GM18870 (cell line): ENCODE measurements at regions not wholly inside any gene's neighbourhood (a gene's known extent, or its start where the extent isn't known, plus 50 kb on each side); places are given as distances from the start of the nearest gene placed in this dataset.
"Not testable (repeated sequence)": the region's sequence is repeated elsewhere in the genome, so short reads cannot be mapped to it uniquely, and the experiment has no call there.

ENCODE experiments used
- ATAC-seq: cut with Tn5 transposase; IDR thresholded peaks from one replicate; pipeline ENCODE4 v1.9.1; 2021; ENCODE audit warnings: moderate library complexity; ENCODE audit not compliant: unreplicated experiment

DNA sequence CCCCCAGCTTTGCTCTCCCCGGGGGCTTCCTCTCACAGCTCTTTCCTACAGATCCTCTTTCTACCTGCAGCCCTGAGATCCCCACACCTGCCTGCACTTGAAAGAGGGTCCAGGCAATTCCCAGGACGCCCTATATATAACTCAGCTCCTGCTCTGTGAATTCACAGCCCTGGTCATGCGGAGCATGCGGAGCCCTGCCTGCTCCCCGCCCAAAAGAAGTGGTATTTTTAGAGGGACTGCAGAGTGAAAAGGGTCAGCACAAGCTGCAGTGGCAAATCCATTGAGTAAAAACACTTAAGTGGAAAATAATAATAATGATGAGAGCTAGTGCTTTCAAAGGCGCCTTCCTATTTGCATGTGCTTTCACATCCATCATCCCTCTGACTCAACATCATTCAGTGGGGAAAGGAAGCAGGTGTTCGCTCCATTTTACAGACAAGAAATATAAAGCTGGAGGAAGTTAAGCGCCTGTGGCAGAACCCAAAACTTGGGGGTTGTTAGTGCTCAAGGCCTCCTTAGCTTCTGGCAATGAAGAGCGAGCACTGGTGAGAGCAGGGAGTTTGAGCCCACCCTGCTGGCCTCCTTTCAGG is 76.3 kb upstream of the LIPC start:
- ATAC-seq: no peak

DNA sequence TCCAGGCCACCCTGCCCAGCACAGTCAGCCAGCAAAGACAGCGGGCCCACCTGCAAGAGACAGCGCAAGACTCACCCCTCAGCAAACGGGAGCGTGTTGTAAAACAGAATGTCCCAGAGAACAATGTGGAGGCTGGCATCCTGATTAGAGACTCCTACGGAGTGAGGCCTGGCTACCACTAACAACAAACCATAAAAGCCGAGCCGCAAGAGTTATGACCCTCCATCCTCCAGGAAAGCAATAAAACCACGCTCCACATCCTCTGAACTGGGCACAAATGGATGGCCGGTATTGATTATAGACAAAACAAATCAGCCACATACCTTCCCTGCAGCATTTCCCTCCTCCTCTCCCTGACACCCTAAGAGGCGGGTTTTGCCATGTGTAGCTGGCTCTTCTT is 75.8 kb upstream of the LIPC start:
- no peak for ATAC-seq

DNA sequence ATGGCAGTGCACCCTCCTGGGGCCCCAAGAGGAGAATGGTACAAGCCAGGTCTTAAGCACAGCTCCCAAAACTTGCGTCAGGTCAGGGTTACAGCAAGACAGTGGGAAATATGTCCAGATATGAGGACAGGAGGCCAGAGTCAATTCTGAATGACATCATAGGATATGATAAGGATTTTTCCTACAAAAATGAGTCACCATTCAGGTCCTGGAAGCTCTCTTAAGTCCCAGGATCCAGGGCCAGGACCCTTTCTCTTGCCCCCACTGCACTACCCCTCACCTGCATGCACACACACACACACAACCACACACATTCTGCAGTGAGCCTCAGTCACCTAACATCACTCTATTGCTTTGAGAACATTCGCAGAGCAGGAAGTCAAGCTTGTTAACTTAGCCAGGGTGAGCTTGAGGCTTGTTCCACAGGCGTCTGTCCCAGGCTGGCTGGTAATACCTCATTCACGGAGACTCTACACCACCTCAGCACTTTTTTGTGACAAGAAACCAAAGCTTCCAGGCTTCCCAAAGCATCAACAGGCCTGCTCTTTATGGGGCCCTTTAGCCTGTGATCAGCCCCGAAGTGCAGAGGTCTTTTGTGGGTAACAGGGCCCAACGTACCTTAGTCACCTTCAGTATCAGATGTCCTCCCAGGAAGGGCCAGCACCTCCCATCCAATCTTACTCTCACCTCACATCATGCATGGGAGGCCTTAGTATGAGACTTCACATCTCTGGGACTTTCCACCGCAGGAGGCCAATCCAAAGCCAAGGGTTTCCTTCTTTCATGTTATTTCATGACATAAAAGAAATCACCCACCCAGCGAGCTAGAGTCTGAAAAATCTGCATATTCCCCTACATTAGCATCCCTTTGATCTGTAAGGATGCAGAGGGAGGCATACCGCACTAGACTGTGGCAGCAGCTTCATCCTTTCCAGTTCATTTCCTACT is 74.0 kb upstream of the LIPC start:
- no peak for ATAC-seq

DNA sequence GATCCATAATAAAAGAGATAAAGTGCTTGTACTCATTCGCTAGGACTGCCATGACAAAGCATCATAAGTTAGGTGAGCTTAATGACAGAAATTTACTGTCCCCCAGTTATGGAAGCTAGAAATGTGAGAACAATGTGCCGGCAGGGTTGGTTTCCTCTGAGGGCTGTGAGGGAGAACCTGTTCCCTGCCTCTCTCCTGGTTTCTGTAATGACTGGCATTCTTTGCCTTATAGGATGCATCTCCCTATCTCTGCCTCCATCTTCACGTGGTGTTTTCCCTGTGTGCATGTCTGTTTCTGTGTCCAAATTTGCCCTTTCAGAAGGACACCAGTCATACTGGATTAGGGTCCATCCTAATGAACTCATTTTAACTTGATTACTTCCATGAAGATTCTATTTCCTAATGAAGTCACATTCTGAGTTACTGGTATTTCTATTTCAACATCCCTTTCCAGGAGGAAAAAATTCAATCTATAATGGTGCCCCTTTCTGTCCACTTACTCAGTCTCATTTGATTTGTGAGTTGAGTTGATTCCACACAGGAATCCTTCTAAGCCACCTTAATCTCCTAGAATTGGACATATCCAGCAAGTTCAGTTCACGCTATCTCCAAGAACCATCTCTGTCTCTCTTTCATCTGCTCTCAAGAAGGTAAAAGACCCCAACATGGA is 71.2 kb upstream of the LIPC start:
- ATAC-seq: no peak

DNA sequence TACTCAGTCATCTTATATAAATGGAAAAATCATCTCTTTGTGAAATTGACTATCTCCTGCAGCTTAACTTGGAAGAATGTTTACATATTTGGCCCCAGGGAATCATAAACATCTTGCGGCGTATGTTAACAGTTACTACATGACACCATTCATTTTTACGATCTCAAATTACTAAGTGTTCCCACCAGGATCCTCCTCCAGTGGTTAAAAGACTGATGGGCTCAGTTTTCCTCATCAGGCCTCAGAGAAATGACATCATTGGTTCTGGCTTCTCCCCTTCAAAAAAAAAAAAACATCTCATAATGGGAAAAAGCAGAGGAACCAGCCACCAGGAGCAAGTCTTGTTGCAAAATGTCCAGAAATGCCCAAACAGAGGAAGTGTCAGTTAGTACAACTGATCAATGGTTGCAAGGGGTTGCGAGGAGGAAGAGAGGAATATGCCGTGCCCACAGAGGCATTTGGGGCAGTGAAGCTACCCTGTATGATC is 70.5 kb upstream of the LIPC start:
- ATAC-seq: no peak

DNA sequence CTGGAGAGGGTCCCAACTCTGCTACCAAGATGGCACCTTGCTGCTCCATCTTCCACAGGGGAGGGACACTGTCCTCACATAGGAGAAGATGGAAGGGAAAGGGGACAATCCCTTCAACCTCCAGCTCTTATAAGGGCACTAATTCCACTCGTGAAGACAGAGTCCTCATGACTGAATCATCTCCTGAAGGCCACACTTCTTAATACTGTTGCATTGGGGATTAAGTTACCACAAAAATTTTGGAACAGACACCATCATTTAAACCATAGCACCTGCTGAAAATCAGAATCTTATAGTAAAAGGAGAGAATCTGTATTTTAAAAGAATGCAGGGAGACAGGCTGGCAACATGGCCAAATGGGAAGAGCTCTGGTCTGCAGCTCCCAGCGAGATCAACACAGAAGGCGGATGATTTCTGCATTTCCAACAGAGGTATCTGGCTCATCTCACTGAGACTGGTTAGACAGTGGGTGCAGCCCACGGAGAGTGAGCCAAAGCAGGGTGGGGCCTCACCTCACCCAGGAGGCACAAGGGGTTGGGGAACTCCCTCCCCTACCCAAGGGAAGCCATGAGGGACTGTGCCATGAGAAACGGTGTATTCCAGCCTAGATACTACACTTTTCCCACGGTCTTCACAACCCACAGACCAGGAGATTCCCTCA is 69.4 kb upstream of the LIPC start:
- no peak for ATAC-seq

DNA sequence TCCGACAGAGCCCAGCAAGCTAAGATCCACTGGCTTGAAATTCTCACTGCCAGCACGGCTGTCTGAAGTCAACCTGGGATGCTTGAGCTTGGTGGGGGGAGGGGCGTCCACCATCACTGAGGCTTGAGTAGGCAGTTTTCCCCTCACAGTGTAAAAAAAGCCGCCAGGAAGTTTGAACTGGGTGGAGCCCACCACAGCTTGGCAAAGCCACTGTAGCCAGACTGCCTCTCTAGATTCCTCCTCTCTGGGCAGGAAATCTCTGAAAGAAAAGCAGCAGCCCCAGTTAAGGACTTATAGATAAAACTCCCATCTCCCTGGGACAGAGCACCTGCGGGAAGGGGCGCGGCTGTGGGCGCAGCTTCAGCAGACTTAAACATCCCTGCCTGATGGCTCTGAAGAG is 68.7 kb upstream of the LIPC start:
- not testable (repeated sequence) for ATAC-seq

DNA sequence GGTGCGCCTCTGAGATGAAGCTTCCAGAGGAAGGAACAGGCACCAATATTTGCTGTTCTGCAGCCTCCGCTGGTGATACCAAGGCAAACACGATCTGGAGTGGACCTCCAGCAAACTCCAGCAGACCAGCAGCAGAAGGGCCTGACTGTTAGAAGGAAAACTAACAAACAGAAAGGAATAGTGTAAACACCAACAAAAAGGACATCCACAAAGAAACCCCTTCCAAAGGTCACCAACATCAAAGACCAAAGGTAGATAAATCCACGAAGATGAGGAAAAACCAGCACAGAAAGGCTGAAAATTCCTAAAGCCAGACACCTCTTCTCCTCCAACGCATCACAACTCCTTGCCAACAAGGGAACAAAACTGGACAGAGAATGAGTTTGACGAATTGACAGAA is 68.1 kb upstream of the LIPC start:
- not testable (repeated sequence) for ATAC-seq

DNA sequence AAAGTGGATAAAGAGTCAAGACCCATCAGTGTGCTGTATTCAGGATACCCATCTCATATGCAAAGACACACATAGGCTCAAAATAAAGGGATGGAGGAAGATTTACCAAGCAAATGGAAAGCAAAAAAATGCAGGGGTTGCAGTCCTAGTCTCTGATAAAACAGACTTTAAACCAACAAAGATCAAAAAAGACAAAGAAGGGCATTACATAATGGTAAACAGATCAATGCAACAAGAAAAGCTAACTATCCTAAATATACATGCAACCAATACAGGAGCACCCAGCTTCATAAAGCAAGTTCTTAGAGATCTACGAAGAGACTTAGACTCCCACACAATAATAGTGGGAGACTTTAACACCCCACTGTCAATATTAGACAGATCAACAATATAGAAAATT is 66.7 kb upstream of the LIPC start:
- not testable (repeated sequence) for ATAC-seq

DNA sequence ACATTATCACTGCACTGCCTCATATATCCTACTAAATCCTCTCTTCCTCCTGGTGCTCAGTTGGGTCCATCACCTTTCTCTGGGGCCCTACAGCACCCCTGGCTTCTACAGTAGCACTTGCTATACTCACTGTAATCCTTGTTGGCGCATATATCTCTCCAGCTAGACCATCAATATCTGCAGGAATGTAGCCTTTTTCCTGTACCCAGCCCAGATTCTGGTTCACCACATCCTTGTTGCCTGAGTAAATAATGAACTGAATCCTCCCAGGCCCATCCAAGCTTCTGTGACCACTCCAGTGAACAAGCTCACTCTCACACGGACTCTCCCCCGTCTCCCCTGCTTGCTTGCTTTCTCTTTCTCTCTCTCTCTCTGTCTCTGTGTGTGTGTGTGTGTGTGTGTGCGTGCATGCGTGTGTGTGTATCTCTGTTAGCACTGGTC is 62.5 kb upstream of the LIPC start:
- no peak for ATAC-seq

DNA sequence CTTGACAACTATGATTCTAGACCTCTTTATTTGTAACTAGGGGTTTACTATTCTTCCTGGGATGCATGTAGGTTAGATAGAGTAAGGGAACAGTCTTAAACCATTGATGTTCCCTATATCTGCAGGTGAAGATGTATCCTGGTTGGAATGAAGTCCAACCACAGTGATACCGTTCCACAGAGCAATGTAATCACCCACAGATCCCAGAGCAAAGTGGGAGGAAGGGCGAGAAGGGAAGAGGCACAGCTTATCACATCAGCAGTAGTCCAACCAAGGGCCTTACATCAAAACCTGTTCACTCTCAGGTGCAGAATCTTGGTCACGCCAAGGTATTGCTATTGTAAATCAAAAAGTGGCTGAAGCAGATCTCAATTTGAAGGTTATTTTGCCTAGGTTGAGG is 61.8 kb upstream of the LIPC start:
- no peak for ATAC-seq

DNA sequence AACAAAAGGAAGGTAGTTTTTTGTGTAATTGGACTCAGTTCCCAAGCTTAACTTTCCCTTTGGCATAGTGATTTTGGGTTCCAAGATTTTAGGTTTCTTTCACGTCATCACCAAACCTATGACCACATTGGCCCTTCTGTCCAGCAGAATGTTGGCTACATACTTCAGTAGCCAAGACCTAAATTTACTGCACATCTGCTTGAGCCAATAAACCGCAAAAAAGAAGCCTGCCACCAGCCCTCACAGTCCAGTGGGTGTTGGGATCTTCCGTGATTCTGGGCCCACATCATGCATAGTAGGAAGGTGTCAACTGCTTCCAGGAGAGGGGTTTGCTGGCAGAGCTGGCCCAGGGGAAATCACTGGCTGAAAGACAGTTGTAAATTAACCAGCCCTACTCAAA is 57.6 kb upstream of the LIPC start:
- no peak for ATAC-seq

DNA sequence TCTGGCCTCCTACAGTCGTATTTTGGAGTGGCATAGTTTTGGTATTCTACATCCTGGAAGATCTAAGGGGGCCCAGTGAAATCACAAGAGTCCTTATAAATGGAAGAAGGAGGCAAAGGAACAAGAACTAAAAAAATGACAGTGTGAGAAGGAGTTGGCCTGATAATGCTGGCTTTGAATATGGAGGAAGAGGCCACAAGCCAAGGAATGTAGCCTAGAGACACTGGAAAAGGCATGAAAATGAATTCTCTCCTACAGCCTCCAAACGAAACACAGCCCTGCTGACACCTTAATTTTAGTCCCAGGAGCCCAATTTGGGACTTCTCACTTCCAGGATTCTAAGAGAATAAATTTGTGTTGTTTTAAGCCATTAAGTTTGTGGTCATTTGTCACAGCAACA is 54.6 kb upstream of the LIPC start:
- no peak for ATAC-seq

DNA sequence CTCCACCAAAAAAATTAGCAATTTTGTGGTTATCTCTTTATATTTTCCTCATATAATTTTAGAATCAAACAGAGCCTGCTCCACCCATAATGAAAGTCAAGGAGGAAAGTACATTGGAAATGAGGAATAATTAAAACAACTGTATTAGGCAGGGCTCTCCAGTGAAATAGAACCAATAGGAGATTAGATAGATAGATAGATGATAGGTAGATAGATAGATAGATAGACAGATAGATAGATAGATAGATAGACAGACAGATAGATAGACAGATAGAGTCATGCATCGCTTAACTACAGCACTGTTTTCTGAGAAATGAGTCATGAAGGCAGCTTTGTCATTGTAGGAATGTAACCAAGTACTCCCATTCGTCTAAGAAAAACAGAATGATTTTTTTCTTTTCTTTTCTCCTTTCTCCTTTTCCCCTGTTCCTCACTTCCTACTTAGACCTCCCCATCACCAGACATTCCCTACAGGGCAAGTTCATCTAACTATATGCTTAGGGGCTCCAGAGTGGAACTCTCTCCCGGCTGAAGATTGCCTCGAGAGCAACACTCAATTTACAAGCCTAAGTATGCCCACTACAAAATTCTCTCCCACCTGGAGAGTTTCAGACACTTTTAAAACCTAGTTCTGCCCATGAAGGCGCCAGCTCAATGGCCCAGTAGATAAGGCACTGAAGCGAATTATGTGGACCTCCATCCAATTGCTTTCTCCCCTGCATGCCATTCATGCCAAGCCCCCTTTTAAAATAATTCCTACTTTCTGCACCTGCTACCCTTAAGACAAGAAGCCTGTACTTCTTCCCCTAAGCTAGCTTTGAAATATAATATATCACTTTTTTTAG is 53.3 kb upstream of the LIPC start:
- no peak for ATAC-seq

DNA sequence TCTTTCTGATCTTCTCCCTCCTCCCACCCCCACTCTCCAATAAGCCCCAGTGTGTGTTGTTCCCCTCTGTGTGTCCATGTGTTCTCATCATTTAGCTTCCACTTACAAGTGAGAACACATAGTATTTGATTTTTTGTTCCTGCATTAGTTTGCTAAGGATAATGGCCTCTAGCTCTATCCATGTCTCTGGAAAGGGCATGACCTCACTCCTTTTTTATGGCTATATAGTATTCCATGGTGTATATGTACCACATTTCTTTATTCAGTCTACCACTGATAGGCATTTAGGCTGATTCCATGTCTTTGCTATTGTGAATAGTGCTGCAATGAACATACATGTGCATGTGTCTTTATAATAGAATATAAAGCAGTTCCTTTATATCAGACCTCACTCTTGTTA is 52.3 kb upstream of the LIPC start:
- ATAC-seq: not testable (repeated sequence)

DNA sequence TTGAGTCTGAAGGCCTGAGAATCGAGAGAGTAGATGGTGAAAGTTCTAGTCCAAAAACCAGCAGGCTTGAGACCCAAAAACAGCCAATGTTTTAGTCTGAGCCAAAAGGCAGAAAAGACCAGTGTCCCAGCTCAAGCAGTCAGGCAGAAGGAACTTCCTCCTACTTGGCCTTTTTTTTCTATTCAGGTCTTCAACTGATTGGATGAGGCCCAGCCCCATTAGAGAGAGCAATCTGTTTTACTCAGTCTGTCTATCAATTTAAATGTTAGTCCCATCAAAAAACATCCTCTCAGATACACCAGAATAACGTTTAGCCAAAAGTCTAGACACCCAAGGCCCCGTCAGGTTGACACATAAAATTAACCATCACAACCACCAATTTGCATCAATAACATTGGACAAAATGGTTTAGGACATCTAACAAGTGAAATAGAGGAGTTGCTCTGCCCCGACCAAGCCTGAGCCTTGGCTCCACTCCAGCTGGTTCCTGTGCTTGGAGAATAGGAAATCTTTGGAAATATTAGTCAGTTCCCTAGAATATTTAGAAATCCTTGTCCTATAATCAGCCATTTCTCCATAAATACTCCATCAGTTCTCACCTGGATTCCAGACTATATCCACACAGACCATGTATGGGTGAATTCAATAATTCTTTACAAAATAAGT is 51.4 kb upstream of the LIPC start:
- ATAC-seq: no peak

DNA sequence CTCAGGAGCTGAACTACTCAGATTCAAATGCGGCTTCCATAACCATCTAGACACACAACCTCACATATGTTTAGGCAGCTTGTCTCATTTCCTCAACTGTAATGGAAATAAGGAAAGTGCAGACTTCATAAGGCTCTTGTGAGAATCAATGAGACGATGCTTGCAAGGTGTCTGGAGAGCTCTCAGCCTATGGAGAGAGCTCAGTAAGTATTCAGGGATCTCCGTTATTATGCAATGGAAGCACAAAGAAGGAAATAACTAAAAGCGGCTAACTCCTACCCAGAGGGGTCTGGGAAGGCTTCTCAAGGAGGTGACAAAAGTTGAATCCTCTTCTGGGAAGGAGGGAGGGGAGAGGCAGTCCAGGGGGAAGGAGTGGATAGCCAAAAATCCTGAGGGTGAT is 50.1 kb upstream of the LIPC start:
- no peak for ATAC-seq
